ENCODE measurements at regions not wholly inside any gene's neighbourhood (a gene's known extent, or its start where the extent isn't known, plus 50 kb on each side); places are given as distances from the start of the nearest gene placed in this dataset.

DNA sequence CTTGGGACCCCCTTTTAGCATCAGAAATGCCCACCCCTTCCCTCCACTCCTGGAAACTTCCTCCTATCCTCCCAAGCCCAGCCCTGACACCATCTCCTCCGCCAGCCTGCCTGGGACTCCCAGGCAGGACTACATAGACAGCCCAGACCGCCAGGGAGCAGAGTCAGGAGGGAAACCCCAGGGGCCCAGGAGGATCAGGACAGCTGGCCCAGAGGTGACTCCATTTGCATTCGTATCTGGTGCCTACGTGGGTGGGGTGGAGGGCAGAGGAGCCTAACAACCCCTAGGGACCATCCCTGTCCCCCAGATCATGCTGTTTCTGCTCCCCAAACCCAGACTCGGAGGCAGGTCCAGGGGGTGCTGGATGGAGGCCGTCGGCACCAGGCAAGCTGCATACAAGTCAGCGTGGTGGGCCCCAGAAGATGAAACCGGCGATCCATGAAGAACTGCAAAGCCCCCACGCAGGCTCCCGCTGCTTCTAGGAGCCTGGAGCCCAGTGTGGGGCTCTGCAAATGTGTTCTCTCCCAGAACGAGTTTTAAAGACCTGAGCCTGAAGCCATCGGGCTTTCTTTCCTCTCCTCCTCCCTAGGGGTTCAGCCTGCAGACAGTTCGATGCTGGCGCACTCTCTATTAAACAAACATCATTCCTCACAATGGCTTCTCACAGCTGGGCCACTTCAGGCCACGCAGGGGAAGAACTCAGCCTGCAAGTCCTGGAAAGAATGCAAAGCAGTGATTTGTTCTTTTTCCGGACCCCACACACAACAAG, 1506.8 kb downstream of the BRD1 start:
- no peak overlapping the region for H3K4me3 ChIP-seq (replicated peaks; ENCODE audit: insufficient read depth, low read length)
- H3K27ac ChIP-seq (replicated peaks) = no peak overlapping the region
- DNase-seq (ENCODE audit: low read depth in 1 of 2, low spot score in 1 of 2) = no peak
- TF ChIP-seq, protein P1, sequence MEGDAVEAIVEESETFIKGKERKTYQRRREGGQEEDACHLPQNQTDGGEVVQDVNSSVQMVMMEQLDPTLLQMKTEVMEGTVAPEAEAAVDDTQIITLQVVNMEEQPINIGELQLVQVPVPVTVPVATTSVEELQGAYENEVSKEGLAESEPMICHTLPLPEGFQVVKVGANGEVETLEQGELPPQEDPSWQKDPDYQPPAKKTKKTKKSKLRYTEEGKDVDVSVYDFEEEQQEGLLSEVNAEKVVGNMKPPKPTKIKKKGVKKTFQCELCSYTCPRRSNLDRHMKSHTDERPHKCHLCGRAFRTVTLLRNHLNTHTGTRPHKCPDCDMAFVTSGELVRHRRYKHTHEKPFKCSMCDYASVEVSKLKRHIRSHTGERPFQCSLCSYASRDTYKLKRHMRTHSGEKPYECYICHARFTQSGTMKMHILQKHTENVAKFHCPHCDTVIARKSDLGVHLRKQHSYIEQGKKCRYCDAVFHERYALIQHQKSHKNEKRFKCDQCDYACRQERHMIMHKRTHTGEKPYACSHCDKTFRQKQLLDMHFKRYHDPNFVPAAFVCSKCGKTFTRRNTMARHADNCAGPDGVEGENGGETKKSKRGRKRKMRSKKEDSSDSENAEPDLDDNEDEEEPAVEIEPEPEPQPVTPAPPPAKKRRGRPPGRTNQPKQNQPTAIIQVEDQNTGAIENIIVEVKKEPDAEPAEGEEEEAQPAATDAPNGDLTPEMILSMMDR (IDR thresholded peaks at IDR 0.05; ENCODE audit: insufficient read depth, low read length) = no peak
- TF ChIP-seq SPI1 (IDR thresholded peaks at IDR 0.05; ENCODE audit: borderline replicate concordance, low read depth) = no peak
- TF ChIP-seq, protein P2, sequence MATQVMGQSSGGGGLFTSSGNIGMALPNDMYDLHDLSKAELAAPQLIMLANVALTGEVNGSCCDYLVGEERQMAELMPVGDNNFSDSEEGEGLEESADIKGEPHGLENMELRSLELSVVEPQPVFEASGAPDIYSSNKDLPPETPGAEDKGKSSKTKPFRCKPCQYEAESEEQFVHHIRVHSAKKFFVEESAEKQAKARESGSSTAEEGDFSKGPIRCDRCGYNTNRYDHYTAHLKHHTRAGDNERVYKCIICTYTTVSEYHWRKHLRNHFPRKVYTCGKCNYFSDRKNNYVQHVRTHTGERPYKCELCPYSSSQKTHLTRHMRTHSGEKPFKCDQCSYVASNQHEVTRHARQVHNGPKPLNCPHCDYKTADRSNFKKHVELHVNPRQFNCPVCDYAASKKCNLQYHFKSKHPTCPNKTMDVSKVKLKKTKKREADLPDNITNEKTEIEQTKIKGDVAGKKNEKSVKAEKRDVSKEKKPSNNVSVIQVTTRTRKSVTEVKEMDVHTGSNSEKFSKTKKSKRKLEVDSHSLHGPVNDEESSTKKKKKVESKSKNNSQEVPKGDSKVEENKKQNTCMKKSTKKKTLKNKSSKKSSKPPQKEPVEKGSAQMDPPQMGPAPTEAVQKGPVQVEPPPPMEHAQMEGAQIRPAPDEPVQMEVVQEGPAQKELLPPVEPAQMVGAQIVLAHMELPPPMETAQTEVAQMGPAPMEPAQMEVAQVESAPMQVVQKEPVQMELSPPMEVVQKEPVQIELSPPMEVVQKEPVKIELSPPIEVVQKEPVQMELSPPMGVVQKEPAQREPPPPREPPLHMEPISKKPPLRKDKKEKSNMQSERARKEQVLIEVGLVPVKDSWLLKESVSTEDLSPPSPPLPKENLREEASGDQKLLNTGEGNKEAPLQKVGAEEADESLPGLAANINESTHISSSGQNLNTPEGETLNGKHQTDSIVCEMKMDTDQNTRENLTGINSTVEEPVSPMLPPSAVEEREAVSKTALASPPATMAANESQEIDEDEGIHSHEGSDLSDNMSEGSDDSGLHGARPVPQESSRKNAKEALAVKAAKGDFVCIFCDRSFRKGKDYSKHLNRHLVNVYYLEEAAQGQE (IDR thresholded peaks at IDR 0.05; ENCODE audit: insufficient replicate concordance, low read depth) = no peak
- TF ChIP-seq POLR2AphosphoS5 (IDR thresholded peaks at IDR 0.05; ENCODE audit: low read depth) = no peak
- no peak for TF ChIP-seq GABPA (IDR thresholded peaks at IDR 0.05; ENCODE audit: low read depth)
- no peaks in the 10 kb centered on the region for H3K27me3 ChIP-seq (ENCODE audit: insufficient read depth, poor library complexity, severe bottlenecking)

DNA sequence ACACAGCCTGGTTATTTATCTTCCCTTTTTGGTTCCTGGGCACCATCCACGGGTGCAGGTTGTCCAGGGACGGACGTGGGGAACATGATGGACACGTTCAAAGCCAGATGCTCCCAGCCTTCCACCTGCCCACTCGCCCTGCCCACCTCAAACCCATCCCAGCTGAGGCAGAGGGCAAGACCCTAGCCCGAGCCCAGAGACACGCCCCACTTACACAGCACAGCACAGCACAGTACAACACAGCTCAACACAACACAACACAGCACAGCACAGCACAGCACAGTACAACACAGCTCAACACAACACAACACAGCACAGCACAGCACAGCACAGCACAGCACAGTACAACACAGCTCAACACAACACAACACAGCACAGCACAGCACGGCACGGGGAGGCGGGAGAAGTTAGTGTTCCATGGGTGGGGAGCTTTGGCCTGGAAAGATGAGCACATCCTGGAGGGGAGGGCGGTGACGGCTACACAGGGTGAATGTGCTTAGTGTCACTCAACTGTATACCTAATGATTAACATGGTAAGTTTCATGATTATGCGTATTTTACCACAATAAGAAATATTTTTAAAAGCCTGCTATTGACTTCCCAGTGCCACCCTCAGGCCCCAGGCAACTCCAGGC, 1507.5 kb downstream of the BRD1 start:
- H3K4me3 ChIP-seq (replicated peaks; ENCODE audit: insufficient read depth, low read length) = no peak overlapping the region
- DNase-seq (ENCODE audit: low read depth in 1 of 2, low spot score in 1 of 2) = no peak
- no peaks in the 10 kb centered on the region for H3K27me3 ChIP-seq (ENCODE audit: insufficient read depth, poor library complexity, severe bottlenecking)
- H3K27ac ChIP-seq (replicated peaks) = no peak overlapping the region
- TF ChIP-seq, protein P1 (IDR thresholded peaks at IDR 0.05; ENCODE audit: insufficient read depth, low read length) = no peak
- TF ChIP-seq SPI1 (IDR thresholded peaks at IDR 0.05; ENCODE audit: borderline replicate concordance, low read depth) = no peak
- no peak for TF ChIP-seq POLR2AphosphoS5 (IDR thresholded peaks at IDR 0.05; ENCODE audit: low read depth)

DNA sequence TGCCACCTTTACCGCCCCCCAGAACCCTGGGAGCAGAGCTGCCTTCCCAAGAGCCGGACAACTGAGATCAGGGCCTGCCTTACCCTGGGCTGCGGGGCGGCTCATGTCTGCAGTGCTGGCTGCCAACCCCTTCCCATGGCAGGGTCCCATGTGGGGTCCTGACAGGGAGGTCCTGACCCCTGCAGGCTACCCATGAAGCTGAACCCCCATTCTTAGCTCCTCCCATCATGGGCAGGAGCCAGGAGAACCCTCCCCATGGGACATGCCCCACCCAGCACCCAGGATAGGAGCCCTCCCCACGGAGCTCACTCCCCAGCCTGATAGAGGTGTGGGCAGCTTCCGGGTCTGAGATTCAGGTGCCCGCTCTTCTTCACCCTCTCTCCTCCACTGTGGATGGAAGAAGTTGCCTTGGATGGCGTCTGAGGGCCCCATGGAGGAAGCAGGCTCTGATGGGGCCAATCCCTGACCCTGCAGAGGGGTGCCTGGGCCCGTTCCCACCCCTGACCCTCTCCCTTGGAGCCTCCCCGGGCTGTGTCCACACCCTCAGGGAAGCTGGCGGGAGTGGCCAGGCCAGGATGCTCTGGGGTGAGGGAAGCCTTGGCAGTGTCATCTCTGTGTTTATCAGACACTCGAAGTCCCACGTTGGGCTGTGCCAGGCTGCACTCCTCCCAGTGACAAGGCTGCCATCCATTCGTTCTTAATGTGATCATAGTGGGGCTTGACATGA, 1508.2 kb downstream of the BRD1 start:
- no peak for DNase-seq (ENCODE audit: low read depth in 1 of 2, low spot score in 1 of 2)
- Histone ChIP-seq H3K27me3 (ENCODE audit: insufficient read depth, poor library complexity, severe bottlenecking) (no peaks in the 10 kb centered on the region), H3K27ac (replicated peaks) (no peak overlapping the region), H3K4me3 (replicated peaks; ENCODE audit: insufficient read depth, low read length) (no peak overlapping the region)
- TF ChIP-seq, protein P2 (IDR thresholded peaks at IDR 0.05; ENCODE audit: insufficient replicate concordance, low read depth) = no peak
- TF ChIP-seq POLR2AphosphoS5 (IDR thresholded peaks at IDR 0.05; ENCODE audit: low read depth) (no peak), GABPA (IDR thresholded peaks at IDR 0.05; ENCODE audit: low read depth) (no peak)
- TF ChIP-seq, protein P1 (IDR thresholded peaks at IDR 0.05; ENCODE audit: insufficient read depth, low read length) = no peak

All from HL-60 (cell line).